Embryonic facial prominence (tissue), 1 donor: ENCODE measurements at regions not wholly inside any gene's neighbourhood (a gene's known extent, or its start where the extent isn't known, plus 50 kb on each side); places are given as distances from the start of the nearest gene placed in this dataset.
"Not testable (repeated sequence)": the region's sequence is repeated elsewhere in the genome, so short reads cannot be mapped to it uniquely, and the experiment has no call there.

Experiments
- DNase-seq: peaks from one replicate; pipeline ENCODE4 v3.0.0-alpha.2; 2016; ENCODE audit errors: extremely low spot score

- DNase-seq, result peak; percentile 12
These were observed 837.7 kb upstream of the SLC39A10 start for GRCh38 chr2:194819367-194819766.

GRCh38 chr2:194815475-194815874, 841.6 kb upstream of the SLC39A10 start:
- DNase-seq, result no peak

- no peak for DNase-seq
These were observed 854.4 kb upstream of the SLC39A10 start for GRCh38 chr2:194802589-194802988.

- DNase-seq, result not testable (repeated sequence)
These were observed 870.0 kb upstream of the SLC39A10 start for GRCh38 chr2:194787071-194787470.

GRCh38 chr2:194771394-194771793, 885.6 kb upstream of the SLC39A10 start:
- DNase-seq, result not testable (repeated sequence)

- DNase-seq, result no peak
These were observed 888.0 kb upstream of the SLC39A10 start for GRCh38 chr2:194769030-194769429.

- no peak for DNase-seq
These were observed 891.3 kb upstream of the SLC39A10 start for GRCh38 chr2:194765723-194766122.

- no peak for DNase-seq
These were observed 906.1 kb upstream of the SLC39A10 start for GRCh38 chr2:194750926-194751325.

GRCh38 chr2:194745557-194746146, 911.4 kb upstream of the SLC39A10 start:
- DNase-seq, result no peak

GRCh38 chr2:194742706-194743105, 914.3 kb upstream of the SLC39A10 start:
- DNase-seq, result no peak

GRCh38 chr2:194739217-194739616, 917.8 kb upstream of the SLC39A10 start:
- DNase-seq, result no peak

GRCh38 chr2:194735837-194736542, 921.0 kb upstream of the SLC39A10 start:
- no peak for DNase-seq

- no peak for DNase-seq
These were observed 926.8 kb upstream of the SLC39A10 start for GRCh38 chr2:194730266-194730665.

- DNase-seq, result no peak
These were observed 931.9 kb upstream of the SLC39A10 start for GRCh38 chr2:194725169-194725568.

GRCh38 chr2:194723446-194723845, 933.6 kb upstream of the SLC39A10 start:
- no peak for DNase-seq

GRCh38 chr2:194721227-194721626, 935.8 kb upstream of the SLC39A10 start:
- no peak for DNase-seq

GRCh38 chr2:194720462-194720861, 936.6 kb upstream of the SLC39A10 start:
- no peak for DNase-seq

- no peak for DNase-seq
These were observed 938.1 kb upstream of the SLC39A10 start for GRCh38 chr2:194718881-194719280.

- no peak for DNase-seq
These were observed 942.5 kb upstream of the SLC39A10 start for GRCh38 chr2:194714541-194714940.

- no peak for DNase-seq
These were observed 947.2 kb upstream of the SLC39A10 start for GRCh38 chr2:194709840-194710239.

- no peak for DNase-seq
These were observed 950.8 kb upstream of the SLC39A10 start for GRCh38 chr2:194706179-194706578.

GRCh38 chr2:194705398-194705797, 951.6 kb upstream of the SLC39A10 start:
- DNase-seq, result no peak

GRCh38 chr2:194700726-194701125, 956.3 kb upstream of the SLC39A10 start:
- DNase-seq, result no peak

GRCh38 chr2:194700116-194700515, 956.9 kb upstream of the SLC39A10 start:
- DNase-seq, result no peak
